SK-N-SH (cell line): ENCODE measurements at regions not wholly inside any gene's neighbourhood (a gene's known extent, or its start where the extent isn't known, plus 50 kb on each side); places are given as distances from the start of the nearest gene placed in this dataset.

ENCODE experiments used
- CTCF ChIA-PET: fragments of 300-600, 350-600 bp; formaldehyde crosslinking; extraction: SDS; loops from one replicate; lab custom pipeline; 2021; lab: Yijun Ruan, JAX
- POLR2A ChIA-PET: fragments of 350-600 bp; sonication (Branson Sonifier 250); formaldehyde crosslinking; extraction: SDS; loops from one replicate; lab custom pipeline; 2020; ENCODE audit warnings: antibody characterized with exemption, inconsistent platforms; lab: Yijun Ruan, JAX
- DNase-seq: peaks from one replicate; pipeline ENCODE4 v3.0.0; 2012
- H2AFZ ChIP-seq: fragments of 200-600 bp; sonication (generic); 2 replicates; pipeline ENCODE4 v1.8.1; 2016; ENCODE audit warnings: antibody characterized with exemption, mild to moderate bottlenecking, low read depth
- H3F3A ChIP-seq: fragments of 200-600 bp; sonication (generic); replicated peaks from 2 replicates; pipeline ENCODE3; 2016; ENCODE audit warnings: antibody characterized with exemption, mild to moderate bottlenecking; ENCODE audit not compliant: insufficient read depth
- H3K27ac ChIP-seq, 2 experiments: fragments of 200-500 bp in 1 of 2; fragments of 200-600 bp in 1 of 2; sonication (Bioruptor generic) in 1 of 2; sonication (generic), shearing (Covaris generic) in 1 of 2; 2 replicates each; pipeline versions ENCODE4 v1.5.1 to v1.6.1; 2014 to 2016; ENCODE audit warnings: low read depth in 2 of 2, inconsistent platforms in 1 of 2, low read length in 1 of 2, mild to moderate bottlenecking in 1 of 2, mixed read lengths in 1 of 2
- H3K27me3 ChIP-seq: fragments of 200-600 bp; sonication (generic), shearing (Covaris generic); 2 replicates; pipeline ENCODE4 v1.6.1; 2016; ENCODE audit warnings: mixed run types; ENCODE audit not compliant: insufficient read depth
- H3K36me3 ChIP-seq, 2 experiments: fragments of 200-500 bp in 1 of 2; fragments of 200-600 bp in 1 of 2; sonication (Bioruptor generic) in 1 of 2; sonication (generic) in 1 of 2; replicated peaks in 1 of 2; 2 replicates each; pipeline versions ENCODE3 to v1.5.1; 2014 to 2016; ENCODE audit warnings: low read length in 1 of 2, mild to moderate bottlenecking in 1 of 2; ENCODE audit not compliant: insufficient read depth in 2 of 2, control insufficient read depth in 1 of 2
- H3K4me1 ChIP-seq, 2 experiments: fragments of 200-500 bp in 1 of 2; fragments of 200-600 bp in 1 of 2; sonication (Bioruptor generic) in 1 of 2; sonication (generic), shearing (Covaris generic) in 1 of 2; 2 replicates each; pipeline versions ENCODE4 v1.5.1 to v1.6.1; 2014 to 2016; ENCODE audit warnings: low read depth in 1 of 2, low read length in 1 of 2, mixed run types in 1 of 2; ENCODE audit not compliant: insufficient read depth in 2 of 2, control insufficient read depth in 1 of 2
- H3K4me2 ChIP-seq: fragments of 200-600 bp; sonication (generic), shearing (Covaris generic); 2 replicates; pipeline ENCODE4 v1.6.1; 2017; ENCODE audit warnings: mixed run types
- H3K4me3 ChIP-seq, 2 experiments: fragments of 200-500 bp in 1 of 2; fragments of 200-600 bp in 1 of 2; sonication (Bioruptor generic) in 1 of 2; sonication (generic), shearing (Covaris generic) in 1 of 2; 2 replicates each; pipeline versions ENCODE4 v1.5.1 to v1.8.1; 2014 to 2016; ENCODE audit warnings: low read depth in 2 of 2, inconsistent platforms in 1 of 2, low read length in 1 of 2, mild to moderate bottlenecking in 1 of 2, mixed read lengths in 1 of 2, moderate library complexity in 1 of 2
- H3K79me2 ChIP-seq: fragments of 200-600 bp; sonication (generic); 2 replicates; pipeline ENCODE4 v1.8.1; 2017; ENCODE audit warnings: mild to moderate bottlenecking; ENCODE audit not compliant: insufficient read depth
- H3K9ac ChIP-seq: fragments of 200-600 bp; sonication (generic); 2 replicates; pipeline ENCODE4 v1.6.1; 2017; ENCODE audit warnings: mixed run types
- H3K9me2 ChIP-seq: fragments of 200-600 bp; sonication (generic); 2 replicates; pipeline ENCODE4 v1.6.1; 2017; ENCODE audit warnings: mixed run types
- H3K9me3 ChIP-seq: fragments of 200-600 bp; sonication (generic); 2 replicates; pipeline ENCODE4 v1.6.1; 2017; ENCODE audit warnings: mixed run types, mild to moderate bottlenecking, moderate library complexity
- H4K20me1 ChIP-seq: fragments of 200-600 bp; sonication (generic); 2 replicates; pipeline ENCODE4 v1.6.1; 2017; ENCODE audit warnings: mild to moderate bottlenecking, mixed run types; ENCODE audit not compliant: insufficient read depth
- EP300 ChIP-seq, 2 experiments: IDR thresholded peaks; 2 replicates each; pipeline versions ENCODE4 v1.4.0 to v1.6.1; 2012; ENCODE audit warnings: borderline replicate concordance in 1 of 2, low read depth in 1 of 2, low read length in 1 of 2
- EZH2phosphoT487 ChIP-seq: fragments of 200-600 bp; sonication (generic); IDR thresholded peaks from 2 replicates; pipeline ENCODE4 v1.6.1; 2017; ENCODE audit warnings: low read depth, mixed run types, mild to moderate bottlenecking, antibody characterized with exemption, moderate library complexity, borderline replicate concordance
- FOXJ3 ChIP-seq: sonication (generic); formaldehyde crosslinking; IDR thresholded peaks from 2 replicates; pipeline ENCODE4 v1.5.1; 2020; ENCODE audit warnings: mild to moderate bottlenecking, missing genetic modification reagents
- FOXM1 ChIP-seq: IDR thresholded peaks from 2 replicates; pipeline ENCODE4 v1.4.0; 2012; ENCODE audit warnings: low read depth, mild to moderate bottlenecking
- GABPA ChIP-seq: IDR thresholded peaks from 2 replicates; pipeline ENCODE4 v1.4.0; 2012; ENCODE audit warnings: low read depth, mild to moderate bottlenecking
- GATA2 ChIP-seq: sonication (generic); formaldehyde crosslinking; IDR thresholded peaks from 2 replicates; pipeline ENCODE4 v1.5.0; 2020; ENCODE audit warnings: mild to moderate bottlenecking, missing genetic modification reagents
- JUND ChIP-seq: IDR thresholded peaks from 2 replicates; pipeline ENCODE4 v1.4.0; 2012
- MXI1 ChIP-seq: IDR thresholded peaks from 2 replicates; pipeline ENCODE4 v1.6.1; 2012; ENCODE audit warnings: mild to moderate bottlenecking, low read depth, low read length, improper control_type of control experiment
- NFIC ChIP-seq: IDR thresholded peaks from 2 replicates; pipeline ENCODE4 v1.4.0; 2012; ENCODE audit warnings: borderline replicate concordance
- NRF1 ChIP-seq: IDR thresholded peaks from 2 replicates; pipeline ENCODE4 v1.6.1; 2012; ENCODE audit warnings: low read depth, mild to moderate bottlenecking, low read length
- RCOR1 ChIP-seq: fragments of 150-350 bp; IDR thresholded peaks from 2 replicates; pipeline ENCODE4 v1.6.1; 2017; ENCODE audit warnings: antibody characterized with exemption, low read length
- RFX5 ChIP-seq: IDR thresholded peaks from 2 replicates; pipeline ENCODE4 v1.6.1; 2012; ENCODE audit warnings: mild to moderate bottlenecking, improper control_type of control experiment, low read length
- RXRA ChIP-seq: IDR thresholded peaks from 2 replicates; pipeline ENCODE4 v1.4.0; 2012; ENCODE audit warnings: low read depth, mild to moderate bottlenecking, borderline replicate concordance
- SIN3A ChIP-seq: IDR thresholded peaks from 2 replicates; pipeline ENCODE4 v1.6.1; 2012; ENCODE audit warnings: low read depth, mild to moderate bottlenecking, low read length, moderate library complexity, borderline replicate concordance
- TAF1 ChIP-seq: IDR thresholded peaks from 2 replicates; pipeline ENCODE4 v1.6.1; 2012; ENCODE audit warnings: low read depth, mild to moderate bottlenecking, low read length, moderate library complexity, borderline replicate concordance
- USF1 ChIP-seq: IDR thresholded peaks from 2 replicates; pipeline ENCODE4 v1.4.0; 2012; ENCODE audit warnings: low read depth, borderline replicate concordance
- WGBS: methylation state at CpG from one replicate; pipeline ENCODE4 v1.1.6; 2017; ENCODE audit warnings: low lambda C conversion rate; 5-methylcytosine and 5-hydroxymethylcytosine counted together
- TF ChIP-seq, protein P1 (sequence below): fragments of 200-600 bp; sonication (generic); IDR thresholded peaks from 2 replicates; pipeline ENCODE4 v1.6.1; 2017; ENCODE audit warnings: antibody characterized with exemption, mild to moderate bottlenecking, moderate library complexity
- TF ChIP-seq, protein P2 (sequence below): IDR thresholded peaks from 2 replicates; pipeline ENCODE4 v1.4.0; 2012; ENCODE audit warnings: low read depth, borderline replicate concordance
- TF ChIP-seq, protein P3 (sequence below): IDR thresholded peaks from 2 replicates; pipeline ENCODE4 v1.6.1; 2012; ENCODE audit warnings: mild to moderate bottlenecking, low read depth, low read length, moderate library complexity

DNA sequence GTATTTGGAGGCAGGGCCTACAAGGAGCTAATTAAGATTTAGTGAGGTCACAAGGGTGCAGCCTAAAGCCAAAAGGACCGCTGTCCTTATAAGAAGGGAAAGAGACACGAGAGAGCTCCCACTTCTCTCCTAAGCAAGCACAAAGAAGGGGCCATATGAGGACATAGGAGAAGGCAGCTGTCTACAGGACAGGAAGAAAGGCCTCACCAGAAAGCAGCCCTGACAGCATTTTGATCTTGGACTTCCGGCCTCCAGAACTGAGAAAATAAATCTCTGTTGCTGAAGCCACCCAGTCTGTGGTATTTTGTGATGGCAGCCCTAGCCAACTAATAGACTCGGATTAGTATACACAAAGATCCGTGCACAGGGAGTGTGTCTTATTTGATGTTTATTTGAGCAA, 139.7 kb downstream of the B3GNT2 start:
- ChIA-PET CTCF (no interaction called here), POLR2A (no interaction called here)
- Histone ChIP-seq H3K79me2 (no peaks in the 10 kb centered on the region), H3K27ac (no peak overlapping the region), H3K4me1 (peaks cover under 1 to 20% of the 10 kb centered on the region in 2 experiments; a peak in 2 of 4 replicates), H2AFZ (no peak overlapping the region), H3K9me3 (no peaks in the 10 kb centered on the region), H3K4me2 (no peak overlapping the region), H3K27me3 (no peaks in the 10 kb centered on the region), H3F3A (no peaks in the 10 kb centered on the region), H4K20me1 (no peaks in the 10 kb centered on the region), H3K9ac (no peak overlapping the region), H3K9me2 (no peaks in the 10 kb centered on the region), H3K36me3 (no peaks in the 10 kb centered on the region), H3K4me3 (no peak overlapping the region)
- TF ChIP-seq SIN3A (no peak), MXI1 (no peak), RFX5 (no peak), EP300 (IDR thresholded peaks at IDR 0.05; ENCODE audit: borderline replicate concordance in 1 of 2, low read depth in 1 of 2, low read length in 1 of 2) (no peak), EZH2phosphoT487 (no peak), GABPA (no peak), RXRA (no peak), NFIC (no peak), GATA2 (no peak), FOXJ3 (CRISPR knock-in tag) (no peak), RCOR1 (no peak), JUND (no peak), FOXM1 (no peak), USF1 (no peak), TAF1 (no peak), NRF1 (no peak)
- TF ChIP-seq, protein P1, sequence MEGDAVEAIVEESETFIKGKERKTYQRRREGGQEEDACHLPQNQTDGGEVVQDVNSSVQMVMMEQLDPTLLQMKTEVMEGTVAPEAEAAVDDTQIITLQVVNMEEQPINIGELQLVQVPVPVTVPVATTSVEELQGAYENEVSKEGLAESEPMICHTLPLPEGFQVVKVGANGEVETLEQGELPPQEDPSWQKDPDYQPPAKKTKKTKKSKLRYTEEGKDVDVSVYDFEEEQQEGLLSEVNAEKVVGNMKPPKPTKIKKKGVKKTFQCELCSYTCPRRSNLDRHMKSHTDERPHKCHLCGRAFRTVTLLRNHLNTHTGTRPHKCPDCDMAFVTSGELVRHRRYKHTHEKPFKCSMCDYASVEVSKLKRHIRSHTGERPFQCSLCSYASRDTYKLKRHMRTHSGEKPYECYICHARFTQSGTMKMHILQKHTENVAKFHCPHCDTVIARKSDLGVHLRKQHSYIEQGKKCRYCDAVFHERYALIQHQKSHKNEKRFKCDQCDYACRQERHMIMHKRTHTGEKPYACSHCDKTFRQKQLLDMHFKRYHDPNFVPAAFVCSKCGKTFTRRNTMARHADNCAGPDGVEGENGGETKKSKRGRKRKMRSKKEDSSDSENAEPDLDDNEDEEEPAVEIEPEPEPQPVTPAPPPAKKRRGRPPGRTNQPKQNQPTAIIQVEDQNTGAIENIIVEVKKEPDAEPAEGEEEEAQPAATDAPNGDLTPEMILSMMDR, result no peak
- TF ChIP-seq, protein P2, sequence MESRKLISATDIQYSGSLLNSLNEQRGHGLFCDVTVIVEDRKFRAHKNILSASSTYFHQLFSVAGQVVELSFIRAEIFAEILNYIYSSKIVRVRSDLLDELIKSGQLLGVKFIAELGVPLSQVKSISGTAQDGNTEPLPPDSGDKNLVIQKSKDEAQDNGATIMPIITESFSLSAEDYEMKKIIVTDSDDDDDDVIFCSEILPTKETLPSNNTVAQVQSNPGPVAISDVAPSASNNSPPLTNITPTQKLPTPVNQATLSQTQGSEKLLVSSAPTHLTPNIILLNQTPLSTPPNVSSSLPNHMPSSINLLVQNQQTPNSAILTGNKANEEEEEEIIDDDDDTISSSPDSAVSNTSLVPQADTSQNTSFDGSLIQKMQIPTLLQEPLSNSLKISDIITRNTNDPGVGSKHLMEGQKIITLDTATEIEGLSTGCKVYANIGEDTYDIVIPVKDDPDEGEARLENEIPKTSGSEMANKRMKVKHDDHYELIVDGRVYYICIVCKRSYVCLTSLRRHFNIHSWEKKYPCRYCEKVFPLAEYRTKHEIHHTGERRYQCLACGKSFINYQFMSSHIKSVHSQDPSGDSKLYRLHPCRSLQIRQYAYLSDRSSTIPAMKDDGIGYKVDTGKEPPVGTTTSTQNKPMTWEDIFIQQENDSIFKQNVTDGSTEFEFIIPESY, result no peak
- TF ChIP-seq, protein P3, sequence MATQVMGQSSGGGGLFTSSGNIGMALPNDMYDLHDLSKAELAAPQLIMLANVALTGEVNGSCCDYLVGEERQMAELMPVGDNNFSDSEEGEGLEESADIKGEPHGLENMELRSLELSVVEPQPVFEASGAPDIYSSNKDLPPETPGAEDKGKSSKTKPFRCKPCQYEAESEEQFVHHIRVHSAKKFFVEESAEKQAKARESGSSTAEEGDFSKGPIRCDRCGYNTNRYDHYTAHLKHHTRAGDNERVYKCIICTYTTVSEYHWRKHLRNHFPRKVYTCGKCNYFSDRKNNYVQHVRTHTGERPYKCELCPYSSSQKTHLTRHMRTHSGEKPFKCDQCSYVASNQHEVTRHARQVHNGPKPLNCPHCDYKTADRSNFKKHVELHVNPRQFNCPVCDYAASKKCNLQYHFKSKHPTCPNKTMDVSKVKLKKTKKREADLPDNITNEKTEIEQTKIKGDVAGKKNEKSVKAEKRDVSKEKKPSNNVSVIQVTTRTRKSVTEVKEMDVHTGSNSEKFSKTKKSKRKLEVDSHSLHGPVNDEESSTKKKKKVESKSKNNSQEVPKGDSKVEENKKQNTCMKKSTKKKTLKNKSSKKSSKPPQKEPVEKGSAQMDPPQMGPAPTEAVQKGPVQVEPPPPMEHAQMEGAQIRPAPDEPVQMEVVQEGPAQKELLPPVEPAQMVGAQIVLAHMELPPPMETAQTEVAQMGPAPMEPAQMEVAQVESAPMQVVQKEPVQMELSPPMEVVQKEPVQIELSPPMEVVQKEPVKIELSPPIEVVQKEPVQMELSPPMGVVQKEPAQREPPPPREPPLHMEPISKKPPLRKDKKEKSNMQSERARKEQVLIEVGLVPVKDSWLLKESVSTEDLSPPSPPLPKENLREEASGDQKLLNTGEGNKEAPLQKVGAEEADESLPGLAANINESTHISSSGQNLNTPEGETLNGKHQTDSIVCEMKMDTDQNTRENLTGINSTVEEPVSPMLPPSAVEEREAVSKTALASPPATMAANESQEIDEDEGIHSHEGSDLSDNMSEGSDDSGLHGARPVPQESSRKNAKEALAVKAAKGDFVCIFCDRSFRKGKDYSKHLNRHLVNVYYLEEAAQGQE, result no peak
- no peak for DNase-seq
- WGBS, result 89% methylated on average over 5 of the region's 5 CpGs
